HEK293T (cell line): ENCODE measurements at regions not wholly inside any gene's neighbourhood (a gene's known extent, or its start where the extent isn't known, plus 50 kb on each side); places are given as distances from the start of the nearest gene placed in this dataset.

ENCODE experiments used
- ARNT ChIP-seq: fragments of 450-650 bp; IDR thresholded peaks from 2 replicates; pipeline ENCODE4 v1.6.1; 2017; ENCODE audit warnings: mild to moderate bottlenecking
- FOXK2 ChIP-seq: fragments of 450-650 bp; IDR thresholded peaks from 2 replicates; pipeline ENCODE4 v1.6.1; 2016; ENCODE audit warnings: mild to moderate bottlenecking
- LEF1 ChIP-seq: fragments of 450-650 bp; IDR thresholded peaks from 2 replicates; pipeline ENCODE4 v1.6.1; 2017; ENCODE audit warnings: mild to moderate bottlenecking, borderline replicate concordance
- SP1 ChIP-seq: fragments of 450-650 bp; IDR thresholded peaks from 2 replicates; pipeline ENCODE4 v1.6.1; 2017

DNA sequence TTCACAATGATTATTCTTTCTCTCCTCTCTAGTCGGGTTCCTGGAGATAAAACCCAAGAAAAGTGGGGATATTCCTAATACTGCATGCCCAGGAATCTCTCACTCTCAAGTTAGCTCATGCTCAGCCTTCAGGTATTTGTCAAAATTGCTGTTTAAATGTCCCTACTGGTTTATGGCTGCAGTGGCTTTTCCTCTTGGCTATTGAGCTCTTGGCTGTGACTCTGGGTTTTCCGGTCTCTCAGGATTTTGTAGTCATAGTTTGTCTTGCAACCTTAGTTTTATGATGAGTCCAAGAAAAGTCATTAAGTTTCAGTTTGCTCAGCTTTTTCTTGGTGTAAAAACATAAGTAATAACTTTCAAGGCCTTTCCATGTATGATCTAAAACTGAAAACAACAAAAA, 820.7 kb upstream of the HS6ST1 start:
- no peak for TF ChIP-seq FOXK2
- TF ChIP-seq LEF1, result no peak
- TF ChIP-seq ARNT, result no peak
- TF ChIP-seq SP1, result no peak
